HG02678 (cell line): ENCODE measurements at regions not wholly inside any gene's neighbourhood (a gene's known extent, or its start where the extent isn't known, plus 50 kb on each side); places are given as distances from the start of the nearest gene placed in this dataset.
"Not testable (repeated sequence)": the region's sequence is repeated elsewhere in the genome, so short reads cannot be mapped to it uniquely, and the experiment has no call there.

Experiments used
- ATAC-seq: cut with Tn5 transposase; IDR thresholded peaks from one replicate; pipeline ENCODE4 v1.9.1; 2021; ENCODE audit warnings: mild to moderate bottlenecking, moderate library complexity; ENCODE audit not compliant: unreplicated experiment

- no peak for ATAC-seq
These were observed 1794.5 kb downstream of the PCDH9 start for GRCh38 chr13:65435590-65435989.

GRCh38 chr13:65417953-65418352 lies 1812.2 kb downstream of the PCDH9 start:
- no peak for ATAC-seq

GRCh38 chr13:65416784-65417183 lies 1813.4 kb downstream of the PCDH9 start:
- no peak for ATAC-seq

GRCh38 chr13:65414187-65414586 lies 1815.9 kb downstream of the PCDH9 start:
- ATAC-seq = no peak

GRCh38 chr13:65411521-65411920 lies 1818.6 kb downstream of the PCDH9 start:
- no peak for ATAC-seq

- no peak for ATAC-seq
These were observed 1819.3 kb downstream of the PCDH9 start for GRCh38 chr13:65410791-65411190.

GRCh38 chr13:65401315-65401714 lies 1828.8 kb downstream of the PCDH9 start:
- no peak for ATAC-seq

- no peak for ATAC-seq
These were observed 1829.4 kb downstream of the PCDH9 start for GRCh38 chr13:65400702-65401101.

- no peak for ATAC-seq
These were observed 1842.3 kb downstream of the PCDH9 start for GRCh38 chr13:65387743-65388347.

- no peak for ATAC-seq
These were observed 1851.1 kb downstream of the PCDH9 start for GRCh38 chr13:65378943-65379519.

GRCh38 chr13:65378484-65378883 lies 1851.7 kb downstream of the PCDH9 start:
- no peak for ATAC-seq

- ATAC-seq = no peak
These were observed 1861.3 kb downstream of the PCDH9 start for GRCh38 chr13:65368832-65369231.

GRCh38 chr13:65353951-65354350 lies 1876.2 kb downstream of the PCDH9 start:
- ATAC-seq = no peak

- not testable (repeated sequence) for ATAC-seq
These were observed 1877.0 kb downstream of the PCDH9 start for GRCh38 chr13:65353150-65353549.

GRCh38 chr13:65347420-65348030 lies 1882.6 kb downstream of the PCDH9 start:
- no peak for ATAC-seq

- ATAC-seq = no peak
These were observed 1886.1 kb downstream of the PCDH9 start for GRCh38 chr13:65343898-65344663.

- ATAC-seq = no peak
These were observed 1887.4 kb downstream of the PCDH9 start for GRCh38 chr13:65342541-65343337.

GRCh38 chr13:65339241-65339640 lies 1890.9 kb downstream of the PCDH9 start:
- ATAC-seq = no peak

- ATAC-seq = no peak
These were observed 1893.2 kb downstream of the PCDH9 start for GRCh38 chr13:65336916-65337315.

GRCh38 chr13:65336087-65336749 lies 1893.9 kb downstream of the PCDH9 start:
- no peak for ATAC-seq
